HepG2 (cell line): ENCODE measurements at regions not wholly inside any gene's neighbourhood (a gene's known extent, or its start where the extent isn't known, plus 50 kb on each side); places are given as distances from the start of the nearest gene placed in this dataset.

Experiments
- CENPT ChIP-seq: sonication (generic); formaldehyde crosslinking; IDR thresholded peaks from 2 replicates; pipeline ENCODE4 v1.8.0; 2022; ENCODE audit warnings: low read depth, mild to moderate bottlenecking, moderate library complexity, missing genetic modification reagents
- ERF ChIP-seq: IDR thresholded peaks from 2 replicates; pipeline ENCODE4 v1.6.1; 2018; ENCODE audit warnings: missing biosample characterization, missing genetic modification reagents
- FOXA3 ChIP-seq: IDR thresholded peaks from 2 replicates; pipeline ENCODE4 v1.6.1; 2016; ENCODE audit warnings: missing genetic modification reagents, missing compliant biosample characterization
- FOXP4 ChIP-seq: sonication (generic); formaldehyde crosslinking; IDR thresholded peaks from 2 replicates; pipeline ENCODE4 v1.4.0; 2020; ENCODE audit warnings: missing genetic modification reagents
- HES4 ChIP-seq: sonication (generic); formaldehyde crosslinking; IDR thresholded peaks from 2 replicates; pipeline ENCODE4 v1.9.0; 2021; ENCODE audit warnings: mild to moderate bottlenecking, missing genetic modification reagents, borderline replicate concordance
- HOXA7 ChIP-seq: sonication (generic); formaldehyde crosslinking; IDR thresholded peaks from 2 replicates; pipeline ENCODE4 v1.8.1; 2022; ENCODE audit warnings: mild to moderate bottlenecking, missing genetic modification reagents, moderate library complexity
- KDM1A ChIP-seq: IDR thresholded peaks from 2 replicates; pipeline ENCODE4 v1.6.1; 2016; ENCODE audit warnings: missing compliant biosample characterization
- KDM2A ChIP-seq: sonication (generic); formaldehyde crosslinking; IDR thresholded peaks from 2 replicates; pipeline ENCODE4 v1.4.0; 2020; ENCODE audit warnings: low read depth, missing genetic modification reagents, borderline replicate concordance
- MED13 ChIP-seq: sonication (generic); formaldehyde crosslinking; IDR thresholded peaks from 2 replicates; pipeline ENCODE4 v1.5.0; 2020; ENCODE audit warnings: missing genetic modification reagents
- RORA ChIP-seq: sonication (generic); formaldehyde crosslinking; IDR thresholded peaks from 2 replicates; pipeline ENCODE4 v1.5.0; 2020; ENCODE audit warnings: mild to moderate bottlenecking, missing genetic modification reagents, moderate library complexity
- SIX1 ChIP-seq: sonication (generic); formaldehyde crosslinking; IDR thresholded peaks from 2 replicates; pipeline ENCODE4 v1.4.0; 2020; ENCODE audit warnings: missing genetic modification reagents, borderline replicate concordance
- SIX4 ChIP-seq: sonication (generic); formaldehyde crosslinking; IDR thresholded peaks from 2 replicates; pipeline ENCODE4 v1.4.0; 2020; ENCODE audit warnings: missing genetic modification reagents
- ZNF101 ChIP-seq: sonication (generic); formaldehyde crosslinking; IDR thresholded peaks from 2 replicates; pipeline ENCODE4 v1.4.0; 2020; ENCODE audit warnings: mild to moderate bottlenecking, low read depth, missing genetic modification reagents, borderline replicate concordance
- ZNF780A ChIP-seq: sonication (generic); formaldehyde crosslinking; IDR thresholded peaks from 2 replicates; pipeline ENCODE4 v1.8.0; 2022; ENCODE audit warnings: mild to moderate bottlenecking, missing genetic modification reagents, moderate library complexity
- TF ChIP-seq, protein P1 (sequence below): sonication (generic); formaldehyde crosslinking; IDR thresholded peaks from 2 replicates; pipeline ENCODE4 v1.8.0; 2022; ENCODE audit warnings: missing genetic modification reagents, mild to moderate bottlenecking, moderate library complexity, borderline replicate concordance

GRCh38 chr3:182436547-182436946 is 356.8 kb upstream of the ATP11B start (continued):
- no peak for TF ChIP-seq ERF (CRISPR knock-in tag)
- TF ChIP-seq RORA: no peak
- TF ChIP-seq, protein P1, sequence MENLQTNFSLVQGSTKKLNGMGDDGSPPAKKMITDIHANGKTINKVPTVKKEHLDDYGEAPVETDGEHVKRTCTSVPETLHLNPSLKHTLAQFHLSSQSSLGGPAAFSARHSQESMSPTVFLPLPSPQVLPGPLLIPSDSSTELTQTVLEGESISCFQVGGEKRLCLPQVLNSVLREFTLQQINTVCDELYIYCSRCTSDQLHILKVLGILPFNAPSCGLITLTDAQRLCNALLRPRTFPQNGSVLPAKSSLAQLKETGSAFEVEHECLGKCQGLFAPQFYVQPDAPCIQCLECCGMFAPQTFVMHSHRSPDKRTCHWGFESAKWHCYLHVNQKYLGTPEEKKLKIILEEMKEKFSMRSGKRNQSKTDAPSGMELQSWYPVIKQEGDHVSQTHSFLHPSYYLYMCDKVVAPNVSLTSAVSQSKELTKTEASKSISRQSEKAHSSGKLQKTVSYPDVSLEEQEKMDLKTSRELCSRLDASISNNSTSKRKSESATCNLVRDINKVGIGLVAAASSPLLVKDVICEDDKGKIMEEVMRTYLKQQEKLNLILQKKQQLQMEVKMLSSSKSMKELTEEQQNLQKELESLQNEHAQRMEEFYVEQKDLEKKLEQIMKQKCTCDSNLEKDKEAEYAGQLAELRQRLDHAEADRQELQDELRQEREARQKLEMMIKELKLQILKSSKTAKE: no peak
- TF ChIP-seq SIX1 (CRISPR knock-in tag): peak; percentile 69; the same call in 1 of the 2 replicates
- TF ChIP-seq ZNF780A (CRISPR knock-in tag): no peak
- no peak for TF ChIP-seq KDM1A (CRISPR knock-in tag)
- TF ChIP-seq ZNF101 (CRISPR knock-in tag): no peak
- no peak for TF ChIP-seq HOXA7
- TF ChIP-seq FOXA3 (CRISPR knock-in tag): peak; percentile 60; the same call in 1 of the 2 replicates
- no peak for TF ChIP-seq MED13 (CRISPR knock-in tag)
- TF ChIP-seq CENPT (CRISPR knock-in tag): no peak
- TF ChIP-seq SIX4 (CRISPR knock-in tag): 0 out of 2 replicates have a peak, but pooled peaks have one; percentile 59
- no peak for TF ChIP-seq KDM2A (CRISPR knock-in tag)
- TF ChIP-seq FOXP4 (CRISPR knock-in tag): no peak
- TF ChIP-seq HES4: no peak
